Endothelial cell of umbilical vein (primary cell): ENCODE measurements at regions not wholly inside any gene's neighbourhood (a gene's known extent, or its start where the extent isn't known, plus 50 kb on each side); places are given as distances from the start of the nearest gene placed in this dataset.

Experiments used
- BruUV-seq: library from RNA; stranded (reverse); fragments of 400-500 nt; replicated peaks from 2 replicates; lab custom pipeline; 2021; lab: Mats Ljungman, UMichigan
- CTCF ChIA-PET: fragments of 300-600, 350-600 bp; sonication (Branson Sonifier 250); formaldehyde crosslinking; loops from one replicate; lab custom pipeline; 2021; ENCODE audit warnings: antibody characterized with exemption, inconsistent platforms; lab: Charles Lee
- POLR2A ChIA-PET: fragments of 300-600, 350-600 bp; sonication (Branson Sonifier 250); formaldehyde crosslinking; loops from one replicate; lab custom pipeline; 2021; ENCODE audit warnings: antibody characterized with exemption, inconsistent platforms; lab: Charles Lee
- DNase-seq: peaks from one replicate; pipeline ENCODE4 v3.0.0-alpha.2; 2011; ENCODE audit warnings: low read depth, low spot score
- FAIRE-seq: peaks from 2 replicates; lab custom pipeline; 2011; peaks lifted over from hg19 to GRCh38; lab: Jason Lieb, UNC
- H2AFZ ChIP-seq: 2 replicates; pipeline ENCODE4 v1.6.0; 2012; ENCODE audit warnings: low read depth, low read length, control low read depth, inconsistent platforms
- H3K27ac ChIP-seq: 2 replicates; pipeline ENCODE4 v1.5.1; 2011; ENCODE audit warnings: low read depth, mild to moderate bottlenecking, control low read depth, low read length, moderate library complexity; ENCODE audit not compliant: insufficient read depth
- H3K27me3 ChIP-seq, 2 experiments: 2 replicates each; pipeline versions ENCODE4 v1.6.0 to v1.6.1; 2011; ENCODE audit warnings: low read length in 2 of 2, mixed read lengths in 1 of 2; ENCODE audit not compliant: control insufficient read depth in 2 of 2, insufficient read depth in 2 of 2
- H3K36me3 ChIP-seq, 2 experiments: 2 replicates in 1 of 2; 3 replicates in 1 of 2; pipeline ENCODE4 v1.5.1; 2011; ENCODE audit warnings: low read length in 2 of 2, mild to moderate bottlenecking in 1 of 2, moderate library complexity in 1 of 2; ENCODE audit not compliant: control insufficient read depth in 2 of 2, insufficient read depth in 2 of 2; ENCODE audit errors: extremely low read depth in 1 of 2
- H3K4me1 ChIP-seq: 3 replicates; pipeline ENCODE4 v1.5.1; 2011; ENCODE audit warnings: mild to moderate bottlenecking, low read length; ENCODE audit not compliant: control insufficient read depth, insufficient read depth; ENCODE audit errors: extremely low read depth
- H3K4me2 ChIP-seq: 2 replicates; pipeline ENCODE4 v1.6.1; 2011; ENCODE audit warnings: low read length, control low read depth, mixed read lengths; ENCODE audit not compliant: insufficient read depth
- H3K4me3 ChIP-seq, 3 experiments: fragments of 200-600 bp in 1 of 3; sonication (generic), shearing (Covaris generic) in 1 of 3; replicated peaks in 1 of 3; 2 replicates each; pipeline ENCODE4 v1.5.1; 2011 to 2016; ENCODE audit warnings: control low read depth in 3 of 3, low read length in 3 of 3, mild to moderate bottlenecking in 2 of 3, inconsistent platforms in 1 of 3, low read depth in 1 of 3, moderate library complexity in 1 of 3; ENCODE audit not compliant: insufficient read depth in 1 of 3
- H3K79me2 ChIP-seq: 2 replicates; pipeline ENCODE4 v1.6.0; 2012; ENCODE audit warnings: low read length, inconsistent platforms; ENCODE audit not compliant: control insufficient read depth, insufficient read depth
- H3K9ac ChIP-seq: replicated peaks from 2 replicates; pipeline ENCODE3; 2011; ENCODE audit warnings: low read length, control low read depth; ENCODE audit not compliant: insufficient read depth; ENCODE audit errors: extremely low read depth
- H3K9me1 ChIP-seq: replicated peaks from 3 replicates; pipeline ENCODE4 v1.6.0; 2011; ENCODE audit warnings: mild to moderate bottlenecking, low read length; ENCODE audit not compliant: control insufficient read depth, insufficient read depth; ENCODE audit errors: extremely low read depth
- H3K9me3 ChIP-seq: replicated peaks from 2 replicates; pipeline ENCODE4 v1.5.1; 2012; ENCODE audit warnings: low read length, inconsistent platforms; ENCODE audit not compliant: control insufficient read depth, insufficient read depth
- H4K20me1 ChIP-seq: replicated peaks from 2 replicates; pipeline ENCODE3; 2011; ENCODE audit warnings: mild to moderate bottlenecking, low read length; ENCODE audit not compliant: control insufficient read depth, insufficient read depth; ENCODE audit errors: extremely low read depth
- EZH2 ChIP-seq: IDR thresholded peaks from 2 replicates; pipeline ENCODE4 v1.6.1; 2012; ENCODE audit warnings: borderline replicate concordance, low read depth, mild to moderate bottlenecking, moderate library complexity, low read length, inconsistent platforms; ENCODE audit not compliant: severe bottlenecking
- FOS ChIP-seq: IDR thresholded peaks from 2 replicates; pipeline ENCODE4 v1.6.1; 2011; ENCODE audit warnings: mild to moderate bottlenecking, low read length, moderate library complexity, borderline replicate concordance; ENCODE audit not compliant: insufficient read depth
- GATA2 ChIP-seq: IDR thresholded peaks from 2 replicates; pipeline ENCODE4 v1.7.0; 2011; ENCODE audit warnings: low read depth, mild to moderate bottlenecking, moderate library complexity, mixed read lengths, low read length; ENCODE audit not compliant: insufficient read length, insufficient read depth
- JUN ChIP-seq: IDR thresholded peaks from 2 replicates; pipeline ENCODE4 v1.6.1; 2011; ENCODE audit warnings: borderline replicate concordance, low read depth; ENCODE audit not compliant: insufficient read length, insufficient read depth
- MYC ChIP-seq: IDR thresholded peaks from one replicate; pipeline ENCODE4 v1.6.1; 2011; ENCODE audit warnings: mild to moderate bottlenecking, low read depth, low read length
- POLR2A ChIP-seq: IDR thresholded peaks from 2 replicates; pipeline ENCODE4 v1.6.1; 2012; ENCODE audit warnings: low read depth, mild to moderate bottlenecking, control low read depth, low read length
- POLR2AphosphoS5 ChIP-seq: IDR thresholded peaks from 2 replicates; pipeline ENCODE4 v1.6.1; 2012; ENCODE audit warnings: low read depth, mild to moderate bottlenecking, control low read depth, low read length, moderate library complexity; ENCODE audit not compliant: insufficient read depth
- dilution Hi-C: fragments of 300-500 bp; cut with MboI; formaldehyde crosslinking; loops from one replicate; pipeline ENCODE4 v1.15.0; 2019; ENCODE audit warnings: low sequenced_read_pairs; ENCODE audit not compliant: extremely low pct_ligation_motif_present
- intact Hi-C: fragments of 100-400 bp; cut with micrococcal nuclease; formaldehyde crosslinking; loops from one replicate; pipeline ENCODE4 v1.10.0; 2022
- TF ChIP-seq, protein P1 (sequence below), 2 donors: IDR thresholded peaks; 1 replicate in 1 of 2; 2 replicates in 1 of 2; pipeline ENCODE4 v1.5.1; 2011; ENCODE audit warnings: low read length in 2 of 2, mild to moderate bottlenecking in 2 of 2, moderate library complexity in 2 of 2, control low read depth in 1 of 2, inconsistent platforms in 1 of 2, low read depth in 1 of 2; ENCODE audit not compliant: insufficient read depth in 1 of 2; ENCODE audit errors: extremely low read depth in 1 of 2
- TF ChIP-seq, protein P2 (sequence below): IDR thresholded peaks from 2 replicates; pipeline ENCODE4 v1.6.1; 2011; ENCODE audit not compliant: insufficient read depth, insufficient read length

DNA sequence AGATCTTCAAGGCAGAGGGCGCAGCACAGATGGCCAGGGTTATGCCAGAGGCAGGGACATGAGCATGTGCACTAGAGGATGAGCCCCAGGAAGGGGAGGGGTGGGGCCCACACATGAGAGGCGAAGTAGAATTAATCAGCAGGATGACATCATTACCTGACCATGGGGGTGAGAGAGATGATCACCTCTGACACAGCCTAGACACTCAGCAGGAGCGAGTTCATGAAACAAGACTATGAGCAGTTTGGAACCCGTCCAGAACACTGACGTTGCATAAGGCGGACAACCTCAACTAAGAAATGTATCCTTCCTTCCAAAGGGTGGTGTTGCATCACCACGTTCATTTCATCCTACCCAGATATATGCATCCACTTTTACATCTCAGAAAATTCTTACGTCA, 446.7 kb upstream of the TENM3 start:
- Histone ChIP-seq H3K79me2 (no peaks in the 10 kb centered on the region), H2AFZ (no peak overlapping the region), H3K4me3 (no peak overlapping the region), H3K4me1 (no peaks in the 10 kb centered on the region), H3K9me1 (no peaks in the 10 kb centered on the region), H4K20me1 (no peaks in the 10 kb centered on the region), H3K4me2 (no peak overlapping the region), H3K27ac (no peak overlapping the region), H3K36me3 (no peaks in the 10 kb centered on the region), H3K9me3 (peaks cover 2% of the 10 kb centered on the region), H3K9ac (no peak overlapping the region), H3K27me3 (no peaks in the 10 kb centered on the region)
- intact Hi-C loops, result no loop called here
- FAIRE-seq (no peak), DNase-seq (no peak)
- BruUV-seq, result no TSS peak
- TF ChIP-seq GATA2 (no peak), MYC (no peak), POLR2A (no peak), FOS (no peak), POLR2AphosphoS5 (no peak), JUN (no peak), EZH2 (no peak)
- TF ChIP-seq, protein P1, sequence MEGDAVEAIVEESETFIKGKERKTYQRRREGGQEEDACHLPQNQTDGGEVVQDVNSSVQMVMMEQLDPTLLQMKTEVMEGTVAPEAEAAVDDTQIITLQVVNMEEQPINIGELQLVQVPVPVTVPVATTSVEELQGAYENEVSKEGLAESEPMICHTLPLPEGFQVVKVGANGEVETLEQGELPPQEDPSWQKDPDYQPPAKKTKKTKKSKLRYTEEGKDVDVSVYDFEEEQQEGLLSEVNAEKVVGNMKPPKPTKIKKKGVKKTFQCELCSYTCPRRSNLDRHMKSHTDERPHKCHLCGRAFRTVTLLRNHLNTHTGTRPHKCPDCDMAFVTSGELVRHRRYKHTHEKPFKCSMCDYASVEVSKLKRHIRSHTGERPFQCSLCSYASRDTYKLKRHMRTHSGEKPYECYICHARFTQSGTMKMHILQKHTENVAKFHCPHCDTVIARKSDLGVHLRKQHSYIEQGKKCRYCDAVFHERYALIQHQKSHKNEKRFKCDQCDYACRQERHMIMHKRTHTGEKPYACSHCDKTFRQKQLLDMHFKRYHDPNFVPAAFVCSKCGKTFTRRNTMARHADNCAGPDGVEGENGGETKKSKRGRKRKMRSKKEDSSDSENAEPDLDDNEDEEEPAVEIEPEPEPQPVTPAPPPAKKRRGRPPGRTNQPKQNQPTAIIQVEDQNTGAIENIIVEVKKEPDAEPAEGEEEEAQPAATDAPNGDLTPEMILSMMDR (IDR thresholded peaks at IDR 0.05; ENCODE audit: extremely low read depth in 1 of 2, insufficient read depth in 1 of 2, low read depth in 1 of 2, low read length in 2 of 2), result no peak
- TF ChIP-seq, protein P2, sequence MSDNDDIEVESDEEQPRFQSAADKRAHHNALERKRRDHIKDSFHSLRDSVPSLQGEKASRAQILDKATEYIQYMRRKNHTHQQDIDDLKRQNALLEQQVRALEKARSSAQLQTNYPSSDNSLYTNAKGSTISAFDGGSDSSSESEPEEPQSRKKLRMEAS, result no peak
- ChIA-PET CTCF (no interaction called here), POLR2A (no interaction called here)
- dilution Hi-C loops, result no loop called here
